ENCODE measurements at regions not wholly inside any gene's neighbourhood (a gene's known extent, or its start where the extent isn't known, plus 50 kb on each side); places are given as distances from the start of the nearest gene placed in this dataset.

- Mint-ChIP-seq H3K36me3 (no peaks in the 10 kb centered on the region), H3K27ac (no peak overlapping the region), H3K9me3 (peaks cover 0 to 2% (median 0%) of the 10 kb centered on the region in 6 donors), H3K4me3 (no peak overlapping the region), H3K4me1 (no peaks in the 10 kb centered on the region), H3K27me3 (ENCODE audit: low read depth in 3 of 3) (peaks cover 0 to 7% (median 4%) of the 10 kb centered on the region in 3 donors)
- DNase-seq: no peak
These were observed 304.6 kb downstream of the PTPRU start for GRCh38 chr1:29540801-29541357.

GRCh38 chr1:29539971-29540370 is 303.6 kb downstream of the PTPRU start:
- H3K27me3 Mint-ChIP-seq (ENCODE audit: low read depth in 3 of 3): peaks cover 0 to 7% (median 4%) of the 10 kb centered on the region in 3 donors
- no peak overlapping the region for H3K4me3 Mint-ChIP-seq
- H3K4me1 Mint-ChIP-seq: no peaks in the 10 kb centered on the region
- H3K36me3 Mint-ChIP-seq: no peaks in the 10 kb centered on the region
- DNase-seq: no peak
- H3K27ac Mint-ChIP-seq: no peak overlapping the region
- peaks cover 0 to 2% (median 0%) of the 10 kb centered on the region in 6 donors for H3K9me3 Mint-ChIP-seq

DNA sequence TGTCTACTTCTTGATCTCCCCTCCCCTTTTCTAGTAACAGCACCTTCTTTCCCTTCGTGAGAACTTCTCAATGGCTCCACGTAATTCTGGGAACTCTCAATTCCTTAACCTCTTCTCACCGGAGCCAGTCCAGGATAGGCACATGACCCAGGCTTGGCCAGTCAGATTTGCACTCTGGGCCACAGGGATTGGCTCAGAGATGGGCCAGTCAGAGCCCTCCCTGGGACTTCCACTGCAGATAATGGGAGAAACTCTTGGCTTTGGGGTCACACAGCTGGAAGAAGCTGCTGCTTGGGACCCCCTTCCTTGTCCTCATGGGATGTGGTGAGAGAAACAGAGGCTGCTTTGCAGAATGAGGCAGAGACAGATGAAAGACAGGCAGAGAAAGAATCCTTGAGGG is 302.3 kb downstream of the PTPRU start:
- Mint-ChIP-seq H3K4me3 (no peak overlapping the region), H3K4me1 (no peaks in the 10 kb centered on the region), H3K27me3 (ENCODE audit: low read depth in 3 of 3) (peaks cover 3 to 4% (median 4%) of the 10 kb centered on the region in 3 donors), H3K36me3 (no peaks in the 10 kb centered on the region), H3K9me3 (peaks cover 0 to 2% (median 0%) of the 10 kb centered on the region in 6 donors), H3K27ac (no peak overlapping the region)
- no peak for DNase-seq

- no peak for DNase-seq
- no peak overlapping the region for H3K27ac Mint-ChIP-seq
- no peaks in the 10 kb centered on the region for H3K4me1 Mint-ChIP-seq
- peaks cover 0 to 3% (median 0%) of the 10 kb centered on the region in 3 donors for H3K36me3 Mint-ChIP-seq
- H3K4me3 Mint-ChIP-seq: no peak overlapping the region
- H3K9me3 Mint-ChIP-seq: peaks cover 2 to 20% (median 11%) of the 10 kb centered on the region in 6 donors
- peaks cover 2 to 7% (median 3%) of the 10 kb centered on the region in 3 donors for H3K27me3 Mint-ChIP-seq (ENCODE audit: low read depth in 3 of 3)
These were observed 296.4 kb downstream of the PTPRU start for GRCh38 chr1:29532751-29533150.

DNA sequence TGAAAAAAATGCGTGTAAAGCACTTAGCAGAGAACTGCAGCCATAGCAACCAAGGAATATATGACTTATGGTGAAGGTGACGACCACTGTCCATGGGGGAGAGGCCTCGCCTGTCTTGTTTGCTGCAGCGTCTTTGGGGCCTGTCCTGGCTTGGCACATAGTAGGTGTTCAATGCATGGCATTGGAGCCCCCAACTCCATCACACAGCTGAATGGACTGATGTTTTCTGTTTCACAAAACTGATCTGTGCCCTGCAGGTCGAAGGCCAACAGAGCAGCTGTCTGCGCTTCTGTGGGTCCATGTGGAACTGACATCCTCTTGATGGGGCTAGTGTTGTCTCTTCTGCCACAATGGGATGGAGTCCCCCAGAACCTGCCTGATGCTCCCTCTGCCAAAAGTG is 296.0 kb downstream of the PTPRU start:
- Mint-ChIP-seq H3K9me3 (peaks cover 2 to 20% (median 11%) of the 10 kb centered on the region in 6 donors), H3K36me3 (peaks cover 0 to 3% (median 0%) of the 10 kb centered on the region in 3 donors), H3K4me1 (no peaks in the 10 kb centered on the region), H3K4me3 (no peak overlapping the region), H3K27me3 (ENCODE audit: low read depth in 3 of 3) (peaks cover 2 to 7% (median 3%) of the 10 kb centered on the region in 3 donors), H3K27ac (no peak overlapping the region)
- DNase-seq: no peak

- Mint-ChIP-seq H3K27ac (no peak overlapping the region), H3K36me3 (peaks cover 0 to 3% (median 0%) of the 10 kb centered on the region in 3 donors), H3K4me1 (no peaks in the 10 kb centered on the region), H3K4me3 (no peak overlapping the region), H3K9me3 (peaks cover 2 to 20% (median 11%) of the 10 kb centered on the region in 6 donors), H3K27me3 (ENCODE audit: low read depth in 3 of 3) (peaks cover under 1 to 7% (median 4%) of the 10 kb centered on the region in 3 donors)
- DNase-seq: no peak
These were observed 295.3 kb downstream of the PTPRU start for GRCh38 chr1:29531596-29531995.

GRCh38 chr1:29529677-29530278 is 293.5 kb downstream of the PTPRU start:
- DNase-seq: no peak
- Mint-ChIP-seq H3K27ac (no peak overlapping the region), H3K4me3 (no peak overlapping the region), H3K4me1 (no peaks in the 10 kb centered on the region), H3K9me3 (peaks cover 2 to 20% (median 10%) of the 10 kb centered on the region in 6 donors), H3K36me3 (peaks cover 0 to 3% (median 0%) of the 10 kb centered on the region in 3 donors), H3K27me3 (ENCODE audit: low read depth in 3 of 3) (peaks cover 0 to 7% (median 5%) of the 10 kb centered on the region in 3 donors)

DNA sequence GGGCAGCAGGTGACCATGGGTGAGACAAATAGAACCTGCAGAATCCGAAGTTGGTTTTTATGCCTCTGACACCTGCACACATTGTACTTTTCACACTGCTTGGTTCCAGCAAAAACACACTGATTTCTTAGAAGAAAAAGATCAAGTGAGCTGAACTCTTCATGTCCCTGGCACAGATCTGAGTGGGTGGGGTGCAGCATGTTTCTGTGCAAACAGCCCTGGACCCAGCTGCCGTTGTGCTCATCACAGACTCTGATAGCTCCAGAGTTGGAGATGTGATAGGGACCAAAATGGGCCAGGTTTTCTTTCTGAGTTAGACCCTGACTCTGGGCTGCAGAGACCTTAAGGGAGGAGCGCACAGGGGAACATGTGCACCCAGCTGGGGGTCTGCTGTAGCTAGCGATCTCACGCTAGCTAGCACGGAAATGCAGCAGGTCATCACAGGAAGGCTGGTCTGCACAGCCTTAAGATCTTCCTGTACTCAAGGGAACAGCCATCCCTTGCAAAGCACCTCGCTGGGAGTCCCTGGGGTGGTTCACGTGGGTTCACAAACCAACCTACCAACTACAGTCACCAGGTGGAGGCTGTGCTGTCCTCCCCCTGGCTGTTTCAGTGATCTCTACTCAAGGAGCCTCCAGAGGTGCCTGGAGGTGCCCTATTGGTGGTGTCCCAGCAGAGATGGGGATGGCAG is 291.1 kb downstream of the PTPRU start:
- no peak for DNase-seq
- Mint-ChIP-seq H3K4me3 (no peak overlapping the region), H3K27me3 (ENCODE audit: low read depth in 3 of 3) (peaks cover 2 to 9% (median 6%) of the 10 kb centered on the region in 3 donors), H3K9me3 (peaks cover 2 to 20% (median 10%) of the 10 kb centered on the region in 6 donors), H3K36me3 (no peaks in the 10 kb centered on the region), H3K4me1 (no peaks in the 10 kb centered on the region), H3K27ac (no peak overlapping the region)

DNA sequence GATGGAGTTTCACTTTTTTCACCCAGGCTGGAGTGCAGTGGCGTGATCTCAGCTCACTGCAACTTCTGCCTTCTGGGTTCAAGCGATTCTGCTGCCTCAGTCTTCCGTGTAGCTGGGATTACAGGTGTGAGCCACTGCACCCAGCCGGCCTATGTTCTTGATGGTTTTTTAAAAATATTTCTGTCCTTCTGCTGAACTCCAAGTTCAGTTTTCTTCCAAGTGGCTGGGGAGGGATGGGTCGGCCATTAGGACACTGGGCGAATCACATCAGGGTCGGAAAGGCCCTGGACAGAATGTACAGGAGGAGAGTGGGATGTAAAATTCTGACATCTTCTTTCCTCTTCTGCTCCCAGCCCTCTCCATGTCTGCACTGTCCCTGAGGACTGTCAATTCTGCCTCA is 289.6 kb downstream of the PTPRU start:
- Mint-ChIP-seq H3K27ac (no peak overlapping the region), H3K4me1 (no peaks in the 10 kb centered on the region), H3K4me3 (no peak overlapping the region), H3K27me3 (ENCODE audit: low read depth in 3 of 3) (peaks cover 2 to 11% (median 6%) of the 10 kb centered on the region in 3 donors), H3K36me3 (no peaks in the 10 kb centered on the region), H3K9me3 (peaks cover 2 to 20% (median 10%) of the 10 kb centered on the region in 6 donors)
- DNase-seq: no peak

GRCh38 chr1:29524285-29525065 is 288.2 kb downstream of the PTPRU start:
- Mint-ChIP-seq H3K9me3 (peaks cover 0 to 11% (median 4%) of the 10 kb centered on the region in 6 donors), H3K27ac (no peak overlapping the region), H3K4me1 (no peaks in the 10 kb centered on the region), H3K27me3 (ENCODE audit: low read depth in 3 of 3) (peaks cover 2 to 11% (median 6%) of the 10 kb centered on the region in 3 donors), H3K4me3 (no peak overlapping the region), H3K36me3 (no peaks in the 10 kb centered on the region)
- DNase-seq: no peak

DNA sequence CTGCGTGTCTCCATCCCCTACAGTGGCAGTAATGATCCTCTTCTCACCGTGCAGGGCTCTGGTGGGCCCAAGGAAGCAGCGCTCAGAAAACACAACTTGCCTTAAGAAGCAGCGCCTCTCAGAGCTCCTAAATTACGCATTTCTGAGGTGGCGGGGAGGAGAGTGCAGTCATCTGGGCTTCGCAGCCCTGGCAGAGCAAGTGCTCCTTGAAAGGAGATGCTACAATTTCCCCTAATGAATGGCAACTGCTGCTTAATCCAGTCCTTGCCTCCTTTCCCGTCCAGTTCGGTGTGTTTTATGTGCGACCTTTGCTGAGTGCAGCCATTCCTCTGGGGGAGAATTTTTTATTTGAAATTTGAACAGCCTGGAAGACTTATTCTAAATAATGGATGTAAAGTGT is 287.3 kb downstream of the PTPRU start:
- H3K27ac Mint-ChIP-seq: no peak overlapping the region
- H3K4me1 Mint-ChIP-seq: no peaks in the 10 kb centered on the region
- peaks cover 2 to 11% (median 6%) of the 10 kb centered on the region in 3 donors for H3K27me3 Mint-ChIP-seq (ENCODE audit: low read depth in 3 of 3)
- no peak for DNase-seq
- H3K4me3 Mint-ChIP-seq: no peak overlapping the region
- H3K36me3 Mint-ChIP-seq: no peaks in the 10 kb centered on the region
- peaks cover 0 to 4% (median under 1%) of the 10 kb centered on the region in 6 donors for H3K9me3 Mint-ChIP-seq

GRCh38 chr1:29523136-29523535 is 286.8 kb downstream of the PTPRU start:
- no peaks in the 10 kb centered on the region for H3K4me1 Mint-ChIP-seq
- H3K27me3 Mint-ChIP-seq (ENCODE audit: low read depth in 3 of 3): peaks cover 2 to 11% (median 6%) of the 10 kb centered on the region in 3 donors

DNA sequence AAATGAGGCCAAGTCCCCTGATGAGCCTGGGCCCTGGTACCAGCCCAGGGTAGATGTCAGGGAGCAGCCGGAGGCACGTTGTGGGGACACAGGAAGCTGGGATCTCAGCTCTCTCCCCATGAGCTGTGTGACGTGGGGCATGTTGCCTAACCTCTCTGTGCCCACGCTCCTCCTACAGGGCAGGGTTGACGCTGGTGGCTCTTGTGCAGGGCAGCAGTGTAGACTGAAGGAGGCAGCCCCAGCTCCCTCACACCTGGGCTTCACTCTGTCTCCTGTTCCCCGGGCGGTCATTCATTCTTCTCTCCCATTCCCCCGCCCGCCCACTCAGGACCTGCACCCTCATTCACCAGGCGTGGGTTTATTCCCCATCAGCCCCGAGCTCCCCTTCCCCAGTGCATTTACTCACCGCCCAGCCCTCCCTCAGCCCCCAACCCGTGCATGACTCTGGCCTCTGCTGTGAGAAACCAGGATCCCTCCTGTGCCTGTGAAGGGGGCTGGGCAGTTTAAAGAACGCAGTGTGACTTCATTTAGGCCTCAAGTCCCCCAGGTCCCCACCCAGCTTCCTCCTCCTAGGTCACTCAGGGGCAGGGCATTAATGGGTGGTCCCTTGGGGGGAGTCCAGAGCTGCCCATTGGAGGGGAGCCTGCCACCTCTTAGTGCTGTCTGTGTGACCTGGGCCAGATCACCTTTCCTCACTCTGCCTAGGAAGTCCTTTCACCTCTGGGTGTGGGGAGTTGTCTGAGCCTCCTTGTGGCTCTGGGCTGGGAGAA is 285.7 kb downstream of the PTPRU start:
- Mint-ChIP-seq H3K4me3 (no peak overlapping the region), H3K9me3 (no peaks in the 10 kb centered on the region), H3K27ac (no peak overlapping the region), H3K27me3 (ENCODE audit: low read depth in 3 of 3) (peaks cover 2 to 9% (median 4%) of the 10 kb centered on the region in 3 donors), H3K36me3 (no peaks in the 10 kb centered on the region), H3K4me1 (no peaks in the 10 kb centered on the region)
- DNase-seq: no peak

More at GRCh38 chr1:29523136-29523535, 286.8 kb downstream of the PTPRU start:
- no peak for DNase-seq
- H3K4me3 Mint-ChIP-seq: no peak overlapping the region
- no peaks in the 10 kb centered on the region for H3K36me3 Mint-ChIP-seq
- no peak overlapping the region for H3K27ac Mint-ChIP-seq
- no peaks in the 10 kb centered on the region for H3K9me3 Mint-ChIP-seq

All from immature natural killer cell (primary cell).